Karpas-422 (cell line): ENCODE measurements at regions not wholly inside any gene's neighbourhood (a gene's known extent, or its start where the extent isn't known, plus 50 kb on each side); places are given as distances from the start of the nearest gene placed in this dataset.

ENCODE experiments used
- DNase-seq: peaks from one replicate; pipeline ENCODE4 v3.0.0-alpha.2; 2015
- H2AFZ ChIP-seq: fragments of 200-600 bp; sonication (generic); 2 replicates; pipeline ENCODE4 v1.6.1; 2014; ENCODE audit warnings: antibody characterized with exemption, low read length, mixed read lengths
- H3K27ac ChIP-seq: fragments of 200-600 bp; sonication (generic); 2 replicates; pipeline ENCODE4 v1.5.1; 2014; ENCODE audit warnings: mild to moderate bottlenecking, low read length, moderate library complexity
- H3K27me3 ChIP-seq: fragments of 200-600 bp; sonication (generic); 2 replicates; pipeline ENCODE4 v1.6.1; 2014; ENCODE audit warnings: low read length, mixed read lengths
- H3K36me3 ChIP-seq: fragments of 200-600 bp; sonication (generic); 2 replicates; pipeline ENCODE4 v1.6.1; 2014; ENCODE audit warnings: low read length, mixed read lengths; ENCODE audit not compliant: insufficient read depth
- H3K4me1 ChIP-seq: fragments of 200-600 bp; sonication (generic); 2 replicates; pipeline ENCODE4 v1.6.1; 2014; ENCODE audit warnings: mild to moderate bottlenecking, low read length, mixed read lengths
- H3K4me2 ChIP-seq: fragments of 200-600 bp; sonication (generic); 2 replicates; pipeline ENCODE4 v1.6.1; 2014; ENCODE audit warnings: low read length, low read depth, mild to moderate bottlenecking; ENCODE audit not compliant: poor library complexity, severe bottlenecking
- H3K4me3 ChIP-seq: fragments of 200-600 bp; sonication (generic); 2 replicates; pipeline ENCODE4 v1.5.1; 2014; ENCODE audit warnings: mild to moderate bottlenecking, antibody characterized with exemption, low read length, mixed read lengths
- H3K79me2 ChIP-seq: fragments of 200-600 bp; sonication (generic); 2 replicates; pipeline ENCODE4 v1.6.1; 2014; ENCODE audit warnings: mild to moderate bottlenecking, low read length, mixed read lengths
- H3K9ac ChIP-seq: fragments of 200-600 bp; sonication (generic); 2 replicates; pipeline ENCODE4 v1.6.0; 2014; ENCODE audit warnings: low read length
- H3K9me2 ChIP-seq: fragments of 200-600 bp; sonication (generic), shearing (Covaris generic); replicated peaks from 2 replicates; pipeline ENCODE4 v1.6.0; 2014; ENCODE audit warnings: mild to moderate bottlenecking, low read length, moderate library complexity; ENCODE audit not compliant: insufficient read depth
- H3K9me3 ChIP-seq: fragments of 300-700, 200-600 bp; sonication (generic); 2 replicates; pipeline ENCODE4 v1.6.1; 2014; ENCODE audit warnings: low read length, mixed read lengths
- H4K20me1 ChIP-seq: fragments of 200-600 bp; sonication (generic); 2 replicates; pipeline ENCODE4 v1.6.1; 2014; ENCODE audit warnings: mild to moderate bottlenecking, antibody characterized with exemption, low read length, low read depth; ENCODE audit not compliant: insufficient read depth

DNA sequence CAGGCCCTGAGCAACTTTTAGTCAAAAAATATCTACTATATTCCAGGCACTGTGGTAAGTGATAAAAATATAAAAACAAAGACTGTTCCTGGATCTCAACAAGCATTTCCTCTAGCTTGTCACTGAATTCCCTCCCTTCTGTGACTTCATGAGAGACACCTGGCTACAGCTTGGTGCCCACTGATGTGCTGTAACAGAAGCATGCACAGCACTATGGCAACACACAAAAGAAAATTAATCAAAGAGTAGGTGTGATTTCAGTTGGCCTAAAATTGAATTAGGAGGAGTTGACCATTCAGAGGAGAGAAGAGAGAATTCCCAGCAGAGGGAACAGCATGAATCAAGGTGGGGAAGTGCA, 158.9 kb upstream of the LPP start:
- no peaks in the 10 kb centered on the region for H3K9me3 ChIP-seq
- H3K27ac ChIP-seq, result no peak overlapping the region
- H3K79me2 ChIP-seq, result no peaks in the 10 kb centered on the region
- H3K4me3 ChIP-seq, result no peak overlapping the region
- H3K27me3 ChIP-seq, result no peaks in the 10 kb centered on the region
- H2AFZ ChIP-seq, result no peak overlapping the region
- H3K36me3 ChIP-seq, result no peaks in the 10 kb centered on the region
- H3K4me2 ChIP-seq, result no peak overlapping the region
- H3K9ac ChIP-seq, result no peak overlapping the region
- no peaks in the 10 kb centered on the region for H4K20me1 ChIP-seq
- no peaks in the 10 kb centered on the region for H3K9me2 ChIP-seq
- H3K4me1 ChIP-seq, result peaks cover 52% of the 10 kb centered on the region
- DNase-seq, result peak; percentile 39

DNA sequence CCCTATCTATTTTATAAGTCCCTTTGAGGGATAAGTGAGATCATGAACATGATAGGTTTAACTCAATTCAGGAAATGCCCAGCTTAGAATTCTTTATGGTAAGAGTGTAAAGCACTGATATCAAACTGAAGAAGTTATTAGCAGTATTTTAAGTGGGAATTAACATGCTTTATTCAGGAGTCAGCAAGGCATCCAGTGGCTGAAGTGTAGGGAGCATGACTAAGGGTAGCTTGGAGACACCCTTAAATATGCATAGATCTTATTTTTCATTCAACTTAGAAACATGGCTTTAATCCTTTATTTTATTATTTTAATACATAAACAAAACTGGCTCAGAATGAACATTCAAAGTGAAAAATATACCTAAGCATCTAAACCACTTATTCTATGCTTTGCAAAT, 158.3 kb upstream of the LPP start:
- Histone ChIP-seq H3K4me3 (no peak overlapping the region), H4K20me1 (no peaks in the 10 kb centered on the region), H2AFZ (no peak overlapping the region), H3K9me2 (no peaks in the 10 kb centered on the region), H3K4me1 (peaks cover 58% of the 10 kb centered on the region), H3K27me3 (no peaks in the 10 kb centered on the region), H3K27ac (no peak overlapping the region), H3K79me2 (no peaks in the 10 kb centered on the region), H3K9me3 (no peaks in the 10 kb centered on the region), H3K36me3 (no peaks in the 10 kb centered on the region), H3K4me2 (no peak overlapping the region), H3K9ac (no peak overlapping the region)
- no peak for DNase-seq

DNA sequence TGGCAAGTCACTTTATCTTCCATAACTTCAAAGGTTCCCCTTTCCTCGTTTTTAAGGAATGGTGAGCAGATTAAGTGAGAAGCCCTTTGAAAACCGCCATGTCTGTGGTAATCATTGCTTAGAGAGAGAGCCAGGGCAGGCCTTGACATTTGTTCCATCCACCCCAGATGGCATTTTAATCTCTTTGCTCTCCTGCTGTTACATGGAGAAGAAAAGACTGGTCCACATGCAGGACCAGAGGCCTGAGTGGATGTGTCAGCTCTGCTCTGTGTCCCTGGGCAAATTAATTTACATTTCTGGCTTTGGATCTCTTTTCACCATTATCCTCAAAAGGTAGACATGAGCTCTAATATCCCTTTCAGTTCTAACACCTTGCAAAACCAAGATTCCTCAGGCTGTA, 157.3 kb upstream of the LPP start:
- H3K9ac ChIP-seq, result no peak overlapping the region
- H2AFZ ChIP-seq, result 0 out of 2 replicates have a peak overlapping the region, but pooled peaks have one; percentile 6
- no peak overlapping the region for H3K4me2 ChIP-seq
- no peaks in the 10 kb centered on the region for H3K27me3 ChIP-seq
- no peak overlapping the region for H3K27ac ChIP-seq
- H3K4me3 ChIP-seq, result no peak overlapping the region
- no peaks in the 10 kb centered on the region for H4K20me1 ChIP-seq
- peak; percentile 38 for DNase-seq
- H3K36me3 ChIP-seq, result no peaks in the 10 kb centered on the region
- no peaks in the 10 kb centered on the region for H3K9me2 ChIP-seq
- H3K79me2 ChIP-seq, result no peaks in the 10 kb centered on the region
- H3K9me3 ChIP-seq, result no peaks in the 10 kb centered on the region
- peaks cover 67% of the 10 kb centered on the region for H3K4me1 ChIP-seq

DNA sequence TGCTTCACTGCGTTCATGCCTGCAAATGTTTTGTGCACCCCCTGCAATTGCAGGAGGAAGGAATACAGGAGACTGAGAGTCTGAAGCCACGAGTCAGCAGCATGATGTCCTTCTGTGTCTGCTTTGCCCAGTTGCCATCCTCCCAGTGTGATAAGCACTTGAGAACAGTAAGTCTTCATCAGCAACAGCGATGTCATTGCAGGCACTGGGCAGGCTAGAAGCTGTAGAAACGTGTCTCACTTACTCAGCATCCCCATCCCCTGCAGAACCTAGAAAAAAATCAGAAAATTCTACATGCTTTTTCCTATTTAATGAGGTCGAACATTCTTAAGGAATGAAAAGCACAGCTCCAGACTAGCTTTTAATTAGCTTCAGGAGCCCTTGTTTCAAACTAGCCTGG, 156.5 kb upstream of the LPP start:
- Histone ChIP-seq H3K4me3 (no peak overlapping the region), H3K36me3 (no peaks in the 10 kb centered on the region), H2AFZ (0 out of 2 replicates have a peak overlapping the region, but pooled peaks have one; percentile 6), H3K4me2 (no peak overlapping the region), H3K79me2 (no peaks in the 10 kb centered on the region), H3K9me3 (no peaks in the 10 kb centered on the region), H3K4me1 (peaks cover 76% of the 10 kb centered on the region), H4K20me1 (no peaks in the 10 kb centered on the region), H3K27ac (no peak overlapping the region), H3K27me3 (no peaks in the 10 kb centered on the region), H3K9ac (no peak overlapping the region), H3K9me2 (no peaks in the 10 kb centered on the region)
- peak; percentile 45 for DNase-seq

DNA sequence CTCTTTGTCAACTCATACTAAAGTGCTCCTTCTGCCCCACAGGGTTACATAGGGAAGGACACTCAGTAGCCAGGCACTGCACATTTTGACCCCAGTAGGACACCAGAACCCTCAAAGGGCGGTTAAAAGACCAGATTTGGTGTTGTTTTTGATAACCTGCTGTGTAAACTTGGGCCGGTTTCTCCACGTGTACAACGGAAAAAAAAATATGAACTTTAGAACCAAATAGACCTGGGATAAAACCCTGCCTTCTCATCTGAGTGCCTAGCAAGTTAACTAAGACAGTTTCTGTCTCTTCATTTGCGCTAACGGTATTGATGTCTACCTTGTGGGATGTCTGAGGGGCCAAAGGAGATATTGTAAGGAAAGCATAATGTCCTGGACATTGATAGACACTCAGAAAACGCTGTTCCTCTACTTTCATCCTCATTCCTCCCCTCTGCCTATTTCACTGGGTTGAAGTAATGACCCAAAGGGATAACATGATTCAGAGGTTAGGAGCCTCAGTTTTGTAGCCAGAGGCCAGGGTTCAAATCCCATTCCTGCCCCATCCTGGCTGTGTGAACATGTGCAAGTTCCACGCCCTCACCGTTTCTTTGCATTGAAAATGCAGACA, 155.9 kb upstream of the LPP start:
- Histone ChIP-seq H3K9me2 (no peaks in the 10 kb centered on the region), H3K79me2 (no peaks in the 10 kb centered on the region), H3K4me1 (peaks cover 80% of the 10 kb centered on the region), H3K36me3 (no peaks in the 10 kb centered on the region), H3K27me3 (no peaks in the 10 kb centered on the region), H3K4me2 (peak overlapping the region; percentile 74), H3K4me3 (no peak overlapping the region), H3K9ac (0 out of 2 replicates have a peak overlapping the region, but pooled peaks have one; percentile 24), H3K27ac (no peak overlapping the region), H3K9me3 (no peaks in the 10 kb centered on the region), H4K20me1 (no peaks in the 10 kb centered on the region), H2AFZ (no peak overlapping the region)
- no peak for DNase-seq

DNA sequence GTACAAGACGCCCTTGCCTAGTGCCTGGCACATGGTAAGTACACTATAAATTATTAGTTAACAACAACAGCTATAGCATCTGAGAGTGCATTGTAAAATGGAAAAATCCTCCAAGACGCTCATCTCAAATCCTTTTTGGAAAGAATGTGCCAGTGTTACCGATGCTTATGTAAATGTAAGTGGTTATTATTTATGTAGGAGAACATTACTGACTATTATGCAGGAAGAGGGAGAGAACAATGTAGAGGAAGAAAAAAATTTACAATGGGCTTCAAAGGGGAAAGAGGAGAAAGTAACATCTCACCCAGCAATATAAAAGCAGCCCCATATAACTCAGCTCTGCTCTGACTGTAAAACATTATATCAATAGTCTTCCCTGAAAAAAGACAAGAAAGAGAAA, 155.3 kb upstream of the LPP start:
- peak overlapping the region; percentile 91 for H3K27ac ChIP-seq
- H3K9me2 ChIP-seq, result no peaks in the 10 kb centered on the region
- no peaks in the 10 kb centered on the region for H3K27me3 ChIP-seq
- H3K9me3 ChIP-seq, result no peaks in the 10 kb centered on the region
- no peak overlapping the region; the same call in 1 of the 2 replicates for H2AFZ ChIP-seq
- H3K4me1 ChIP-seq, result peaks cover 86% of the 10 kb centered on the region
- peak overlapping the region; percentile 74 for H3K4me2 ChIP-seq
- no peak for DNase-seq
- no peak overlapping the region for H3K4me3 ChIP-seq
- H3K79me2 ChIP-seq, result no peaks in the 10 kb centered on the region
- no peaks in the 10 kb centered on the region for H4K20me1 ChIP-seq
- peak overlapping the region; percentile 24; the same call in 1 of the 2 replicates for H3K9ac ChIP-seq
- H3K36me3 ChIP-seq, result no peaks in the 10 kb centered on the region

DNA sequence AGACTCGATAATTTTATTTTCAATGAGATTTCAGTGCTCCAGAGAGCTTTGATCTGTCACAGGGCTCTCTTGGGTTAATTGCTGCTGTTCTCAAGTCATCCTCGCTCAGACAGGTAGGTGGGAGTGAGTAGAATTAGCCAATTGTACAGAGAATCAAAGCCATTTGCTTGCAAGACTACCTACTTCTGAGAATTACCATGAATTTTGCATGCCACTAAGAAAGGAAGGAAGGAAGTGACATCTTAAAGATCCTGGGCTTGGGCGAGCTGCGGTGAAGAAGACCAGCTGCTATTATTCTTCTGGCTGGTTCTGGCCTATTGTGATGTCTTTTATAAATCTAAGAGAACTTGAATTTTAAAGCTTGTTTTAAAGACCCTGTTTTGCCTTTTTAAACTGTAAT, 154.1 kb upstream of the LPP start:
- Histone ChIP-seq H4K20me1 (no peaks in the 10 kb centered on the region), H3K79me2 (no peaks in the 10 kb centered on the region), H3K4me2 (peak overlapping the region; percentile 74), H3K4me1 (peaks cover 79% of the 10 kb centered on the region), H3K9me2 (no peaks in the 10 kb centered on the region), H3K36me3 (no peaks in the 10 kb centered on the region), H3K27me3 (no peaks in the 10 kb centered on the region), H2AFZ (no peak overlapping the region), H3K4me3 (peak overlapping the region; percentile 52), H3K27ac (peak overlapping the region; percentile 91), H3K9me3 (no peaks in the 10 kb centered on the region), H3K9ac (peak overlapping the region; percentile 61)
- peak; percentile 95 for DNase-seq

DNA sequence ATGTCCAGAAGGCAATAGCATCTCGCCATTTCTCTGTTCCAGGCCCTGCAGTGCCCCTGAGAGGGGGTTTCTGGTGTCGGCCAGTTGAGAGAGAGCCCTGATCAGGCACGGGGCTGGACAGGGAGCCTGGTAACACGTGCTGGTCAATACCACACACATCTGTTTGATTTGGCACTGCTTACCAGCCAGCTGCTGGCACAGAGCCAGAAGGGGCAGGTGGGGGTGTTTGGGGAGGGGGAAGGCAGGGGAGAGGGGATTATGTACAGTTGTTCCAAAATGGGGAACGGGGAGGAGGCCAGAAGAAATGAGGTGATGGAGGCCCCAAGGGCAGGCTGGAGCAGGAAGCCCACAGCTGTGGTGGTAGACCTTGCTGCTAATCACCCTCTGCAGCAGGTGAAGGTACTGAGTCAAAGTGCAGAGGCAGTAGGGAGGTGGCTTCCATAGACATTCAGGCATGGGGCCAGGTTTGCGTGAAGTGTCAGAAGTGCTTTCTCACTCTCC, 153.5 kb upstream of the LPP start:
- H3K36me3 ChIP-seq, result no peaks in the 10 kb centered on the region
- H3K4me3 ChIP-seq, result peak overlapping the region; percentile 52
- peaks cover 73% of the 10 kb centered on the region for H3K4me1 ChIP-seq
- no peak overlapping the region for H2AFZ ChIP-seq
- no peaks in the 10 kb centered on the region for H3K79me2 ChIP-seq
- no peaks in the 10 kb centered on the region for H3K27me3 ChIP-seq
- H3K4me2 ChIP-seq, result peak overlapping the region; percentile 74
- no peaks in the 10 kb centered on the region for H4K20me1 ChIP-seq
- no peaks in the 10 kb centered on the region for H3K9me3 ChIP-seq
- H3K9ac ChIP-seq, result peak overlapping the region; percentile 61
- H3K27ac ChIP-seq, result peak overlapping the region; percentile 91
- no peaks in the 10 kb centered on the region for H3K9me2 ChIP-seq
- DNase-seq, result peak; percentile 67
